ENCODE measurements at regions not wholly inside any gene's neighbourhood (a gene's known extent, or its start where the extent isn't known, plus 50 kb on each side); places are given as distances from the start of the nearest gene placed in this dataset.

DNA sequence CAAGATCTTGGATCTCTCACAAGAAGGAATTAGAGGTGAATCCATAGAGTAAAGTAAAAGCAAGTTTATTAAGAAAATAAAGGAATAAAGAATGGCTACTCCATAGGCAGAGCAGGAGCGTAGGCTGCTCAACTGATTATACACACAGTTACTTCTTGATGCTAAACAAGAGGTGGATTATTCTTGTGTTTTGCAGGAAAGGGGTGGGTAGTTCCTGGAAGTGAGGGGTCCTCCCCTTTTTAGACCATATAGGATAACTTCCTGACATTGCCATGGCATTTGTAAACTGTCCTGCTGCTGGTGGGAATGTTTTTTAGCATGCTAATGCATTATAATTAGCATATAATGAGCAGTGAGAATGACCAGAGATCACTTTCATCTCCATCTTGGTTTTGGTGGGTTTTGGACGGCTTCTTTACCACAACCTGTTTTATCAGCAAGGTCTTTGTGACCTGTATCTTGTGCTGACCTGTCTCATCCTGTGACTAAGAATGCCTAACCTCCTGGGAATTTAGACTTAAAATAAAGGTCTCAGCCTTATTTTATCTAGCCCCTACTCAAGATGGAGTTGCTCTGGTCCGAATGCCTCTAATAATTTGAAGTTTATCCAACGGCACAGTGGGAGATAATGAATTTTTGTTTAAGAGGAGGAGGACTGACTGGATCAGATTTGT is 165.7 kb upstream of the DMRT1 start:
- no peaks in the 10 kb centered on the region for H3K27me3 ChIP-seq (ENCODE audit: control insufficient read depth in 1 of 2, insufficient read depth in 2 of 2, low read length in 2 of 2)
- H3K4me1 ChIP-seq (ENCODE audit: insufficient read depth, low read length) = no peaks in the 10 kb centered on the region
- no peak for ATAC-seq (ENCODE audit: poor library complexity)
- intact Hi-C loops (cut with DNase I, micrococcal nuclease) = no loop called here
- no peaks in the 10 kb centered on the region for H3K36me3 Mint-ChIP-seq (ENCODE audit: low read depth)
- POLR2A ChIA-PET = no interaction called here
- CTCF ChIA-PET = no interaction called here
- no peaks in the 10 kb centered on the region for H3K9me3 ChIP-seq (ENCODE audit: control insufficient read depth in 1 of 2, insufficient read depth in 1 of 2, low read length in 2 of 2)
- no peak overlapping the region for H3K27ac ChIP-seq (ENCODE audit: low read depth in 1 of 2, low read length in 2 of 2)
- H3K27me3 Mint-ChIP-seq = peaks cover 14% of the 10 kb centered on the region
- no peak overlapping the region for H3K4me3 Mint-ChIP-seq
- H3K4me3 ChIP-seq (ENCODE audit: low read length) = no peak overlapping the region
- TF ChIP-seq, protein P1, sequence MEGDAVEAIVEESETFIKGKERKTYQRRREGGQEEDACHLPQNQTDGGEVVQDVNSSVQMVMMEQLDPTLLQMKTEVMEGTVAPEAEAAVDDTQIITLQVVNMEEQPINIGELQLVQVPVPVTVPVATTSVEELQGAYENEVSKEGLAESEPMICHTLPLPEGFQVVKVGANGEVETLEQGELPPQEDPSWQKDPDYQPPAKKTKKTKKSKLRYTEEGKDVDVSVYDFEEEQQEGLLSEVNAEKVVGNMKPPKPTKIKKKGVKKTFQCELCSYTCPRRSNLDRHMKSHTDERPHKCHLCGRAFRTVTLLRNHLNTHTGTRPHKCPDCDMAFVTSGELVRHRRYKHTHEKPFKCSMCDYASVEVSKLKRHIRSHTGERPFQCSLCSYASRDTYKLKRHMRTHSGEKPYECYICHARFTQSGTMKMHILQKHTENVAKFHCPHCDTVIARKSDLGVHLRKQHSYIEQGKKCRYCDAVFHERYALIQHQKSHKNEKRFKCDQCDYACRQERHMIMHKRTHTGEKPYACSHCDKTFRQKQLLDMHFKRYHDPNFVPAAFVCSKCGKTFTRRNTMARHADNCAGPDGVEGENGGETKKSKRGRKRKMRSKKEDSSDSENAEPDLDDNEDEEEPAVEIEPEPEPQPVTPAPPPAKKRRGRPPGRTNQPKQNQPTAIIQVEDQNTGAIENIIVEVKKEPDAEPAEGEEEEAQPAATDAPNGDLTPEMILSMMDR (IDR thresholded peaks at IDR 0.05) = no peak
- H3K36me3 ChIP-seq (ENCODE audit: insufficient read depth, low read length) = no peaks in the 10 kb centered on the region
- H3K4me1 Mint-ChIP-seq (ENCODE audit: low read depth) = peaks cover 13% of the 10 kb centered on the region
- no peaks in the 10 kb centered on the region for H3K9me3 Mint-ChIP-seq
- no peak for DNase-seq
- no peak overlapping the region for H3K27ac Mint-ChIP-seq

DNA sequence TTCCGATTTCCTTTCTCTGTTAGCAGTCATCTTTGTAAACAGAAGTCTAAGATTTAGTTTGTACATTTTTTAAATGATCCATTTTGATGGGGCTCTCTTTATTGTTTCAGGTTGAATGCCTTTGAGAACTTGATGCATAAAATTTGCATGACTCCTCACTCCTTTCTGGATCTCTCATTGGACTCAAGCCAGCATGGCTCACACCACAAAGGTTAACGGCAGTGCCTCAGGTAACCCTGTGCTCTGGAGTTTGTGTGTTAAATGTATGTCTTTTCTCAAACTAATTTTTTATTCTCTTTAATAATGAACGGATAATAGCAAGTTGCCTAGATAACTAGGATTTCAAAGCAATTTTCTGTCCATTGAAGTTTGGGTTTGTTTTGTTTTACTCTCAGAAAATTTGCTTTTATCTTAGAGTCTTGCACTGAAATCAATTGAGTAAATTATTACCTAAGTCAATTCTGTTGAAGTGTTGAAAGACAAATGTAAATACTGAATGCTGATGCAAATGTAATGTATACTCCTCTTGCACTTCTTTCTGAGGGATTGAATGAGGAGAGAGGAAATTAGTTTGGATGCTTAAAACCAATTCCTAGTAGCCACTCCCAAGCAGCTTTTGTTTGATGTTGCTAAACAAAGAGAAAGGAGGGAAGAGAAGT is 164.6 kb upstream of the DMRT1 start:
- TF ChIP-seq, protein P1 (IDR thresholded peaks at IDR 0.05) = no peak
- H3K27ac ChIP-seq (ENCODE audit: low read depth in 1 of 2, low read length in 2 of 2) = no peak overlapping the region
- Mint-ChIP-seq H3K27me3 (peaks cover 14% of the 10 kb centered on the region), H3K4me3 (no peak overlapping the region), H3K4me1 (ENCODE audit: low read depth) (peaks cover 13% of the 10 kb centered on the region), H3K27ac (no peak overlapping the region), H3K36me3 (ENCODE audit: low read depth) (no peaks in the 10 kb centered on the region), H3K9me3 (no peaks in the 10 kb centered on the region)
- intact Hi-C loops (cut with DNase I, micrococcal nuclease) = no loop called here
- ChIA-PET CTCF (no interaction called here), POLR2A (no interaction called here)
- H3K36me3 ChIP-seq (ENCODE audit: insufficient read depth, low read length) = no peaks in the 10 kb centered on the region
- peak overlapping the region; percentile 24 for H3K4me3 ChIP-seq (ENCODE audit: low read length)
- no peak for DNase-seq
- H3K4me1 ChIP-seq (ENCODE audit: insufficient read depth, low read length) = no peaks in the 10 kb centered on the region
- no peaks in the 10 kb centered on the region for H3K27me3 ChIP-seq (ENCODE audit: control insufficient read depth in 1 of 2, insufficient read depth in 2 of 2, low read length in 2 of 2)
- no peaks in the 10 kb centered on the region for H3K9me3 ChIP-seq (ENCODE audit: control insufficient read depth in 1 of 2, insufficient read depth in 1 of 2, low read length in 2 of 2)
- ATAC-seq (ENCODE audit: poor library complexity) = no peak

DNA sequence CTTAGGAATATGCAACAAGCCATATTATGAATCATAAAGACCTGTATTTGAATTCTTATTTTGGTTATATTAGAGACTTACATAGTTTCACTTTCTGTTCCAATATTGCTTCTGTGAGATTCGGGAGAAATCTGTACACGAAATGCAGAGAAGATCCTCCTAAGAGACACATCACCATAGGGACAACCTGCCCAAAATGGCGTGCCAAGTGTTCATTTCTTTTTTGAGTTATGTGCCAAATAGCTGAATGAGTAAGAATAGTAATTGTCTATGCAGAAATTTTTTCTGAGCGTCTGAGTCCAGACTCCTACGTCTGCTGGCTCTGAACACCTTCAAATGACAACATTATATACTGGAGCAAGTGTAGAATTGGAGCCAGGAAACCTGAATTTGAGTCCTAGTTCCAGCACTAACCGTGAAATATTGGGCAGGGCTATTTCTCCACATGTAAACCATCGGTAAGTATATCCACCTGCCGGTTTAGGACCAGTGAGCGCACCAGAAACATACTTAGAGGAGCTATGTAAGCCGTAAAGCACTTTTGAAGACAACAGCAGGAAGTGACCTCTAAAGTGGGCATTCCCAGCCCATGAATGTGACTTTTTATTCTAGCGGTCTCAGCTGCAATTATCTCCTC is 163.9 kb upstream of the DMRT1 start:
- intact Hi-C loops (cut with DNase I, micrococcal nuclease) = no loop called here
- H3K27me3 ChIP-seq (ENCODE audit: control insufficient read depth in 1 of 2, insufficient read depth in 2 of 2, low read length in 2 of 2) = no peaks in the 10 kb centered on the region
- ATAC-seq (ENCODE audit: poor library complexity) = no peak
- H3K4me1 Mint-ChIP-seq (ENCODE audit: low read depth) = peaks cover 13% of the 10 kb centered on the region
- no peaks in the 10 kb centered on the region for H3K9me3 ChIP-seq (ENCODE audit: control insufficient read depth in 1 of 2, insufficient read depth in 1 of 2, low read length in 2 of 2)
- no peaks in the 10 kb centered on the region for H3K9me3 Mint-ChIP-seq
- no peaks in the 10 kb centered on the region for H3K36me3 Mint-ChIP-seq (ENCODE audit: low read depth)
- H3K27ac Mint-ChIP-seq = no peak overlapping the region
- no peak for DNase-seq
- no peak overlapping the region for H3K27ac ChIP-seq (ENCODE audit: low read depth in 1 of 2, low read length in 2 of 2)
- H3K27me3 Mint-ChIP-seq = peaks cover 13% of the 10 kb centered on the region
- ChIA-PET CTCF (no interaction called here), POLR2A (interaction anchor here (0.6 kb wide), 1 partner anchor 9 kb away, joined by 3 read pairs; no protein-coding TSS in a partner anchor)
- no peaks in the 10 kb centered on the region for H3K36me3 ChIP-seq (ENCODE audit: insufficient read depth, low read length)
- H3K4me3 Mint-ChIP-seq = peak overlapping the region; percentile 43
- no peaks in the 10 kb centered on the region for H3K4me1 ChIP-seq (ENCODE audit: insufficient read depth, low read length)
- TF ChIP-seq, protein P1 (IDR thresholded peaks at IDR 0.05) = no peak
- peak overlapping the region; percentile 24 for H3K4me3 ChIP-seq (ENCODE audit: low read length)
